Esophagus muscularis mucosa (tissue), 3 donors: ENCODE measurements at regions not wholly inside any gene's neighbourhood (a gene's known extent, or its start where the extent isn't known, plus 50 kb on each side); places are given as distances from the start of the nearest gene placed in this dataset.

Experiments used
- POLR2A ChIP-seq: fragments of 450-650 bp; IDR thresholded peaks from one replicate; pipeline ENCODE4 v1.6.1; 2017; ENCODE audit warnings: antibody characterized with exemption, moderate library complexity, mild to moderate bottlenecking, low read depth
- POLR2AphosphoS5 ChIP-seq, 2 donors: sonication (generic); formaldehyde crosslinking; IDR thresholded peaks; one replicate each; pipeline ENCODE4 v1.6.1; 2017; ENCODE audit warnings: antibody characterized with exemption in 2 of 2
- TF ChIP-seq, protein P1 (sequence below), 3 experiments: fragments of 200-600 bp in 2 of 3; fragments of 450-650 bp in 1 of 3; sonication (generic) in 2 of 3; IDR thresholded peaks; one replicate each; pipeline ENCODE4 v1.5.1; 2017 to 2019; ENCODE audit warnings: antibody characterized with exemption in 3 of 3, mild to moderate bottlenecking in 2 of 3, moderate library complexity in 1 of 3

DNA sequence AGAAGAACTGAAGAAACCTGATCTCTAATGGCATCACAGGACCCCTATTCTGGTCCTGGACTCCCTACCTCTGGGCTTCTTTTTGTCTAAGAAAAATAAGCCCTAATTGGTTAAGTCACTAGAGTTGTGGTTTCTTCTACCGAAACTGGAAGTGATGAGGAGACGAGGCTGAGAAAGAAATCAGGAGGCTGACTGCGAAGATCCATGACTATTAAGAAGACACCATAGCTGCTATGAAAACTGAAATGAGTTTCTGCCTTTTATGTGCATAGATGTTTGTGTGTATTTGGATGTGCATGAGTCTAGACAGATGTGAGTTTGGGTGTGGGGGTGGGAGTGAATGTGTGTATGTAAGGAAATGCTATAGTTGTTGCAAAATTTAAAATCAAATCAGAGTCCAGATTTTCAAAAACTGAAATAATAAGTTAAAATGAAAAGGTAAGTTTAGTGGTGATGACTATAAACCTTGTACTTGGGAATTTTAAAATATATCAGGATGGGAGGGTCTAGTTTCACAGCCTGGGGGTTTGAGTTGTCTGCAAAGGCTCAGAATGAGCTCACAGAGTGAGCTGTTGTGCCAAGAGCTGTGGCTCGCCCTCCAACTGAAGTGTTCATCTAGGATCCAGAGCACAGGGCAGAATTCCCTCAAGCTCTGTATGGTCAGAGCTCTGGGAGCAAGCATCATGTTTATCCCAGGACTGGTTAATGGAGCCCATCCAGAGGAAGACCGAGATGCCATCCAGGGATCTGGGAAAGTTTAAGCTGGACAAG, 94.9 kb downstream of the VCPKMT start:
- TF ChIP-seq POLR2AphosphoS5 (IDR thresholded peaks at IDR 0.05) (no peak), POLR2A (no peak)
- TF ChIP-seq, protein P1, sequence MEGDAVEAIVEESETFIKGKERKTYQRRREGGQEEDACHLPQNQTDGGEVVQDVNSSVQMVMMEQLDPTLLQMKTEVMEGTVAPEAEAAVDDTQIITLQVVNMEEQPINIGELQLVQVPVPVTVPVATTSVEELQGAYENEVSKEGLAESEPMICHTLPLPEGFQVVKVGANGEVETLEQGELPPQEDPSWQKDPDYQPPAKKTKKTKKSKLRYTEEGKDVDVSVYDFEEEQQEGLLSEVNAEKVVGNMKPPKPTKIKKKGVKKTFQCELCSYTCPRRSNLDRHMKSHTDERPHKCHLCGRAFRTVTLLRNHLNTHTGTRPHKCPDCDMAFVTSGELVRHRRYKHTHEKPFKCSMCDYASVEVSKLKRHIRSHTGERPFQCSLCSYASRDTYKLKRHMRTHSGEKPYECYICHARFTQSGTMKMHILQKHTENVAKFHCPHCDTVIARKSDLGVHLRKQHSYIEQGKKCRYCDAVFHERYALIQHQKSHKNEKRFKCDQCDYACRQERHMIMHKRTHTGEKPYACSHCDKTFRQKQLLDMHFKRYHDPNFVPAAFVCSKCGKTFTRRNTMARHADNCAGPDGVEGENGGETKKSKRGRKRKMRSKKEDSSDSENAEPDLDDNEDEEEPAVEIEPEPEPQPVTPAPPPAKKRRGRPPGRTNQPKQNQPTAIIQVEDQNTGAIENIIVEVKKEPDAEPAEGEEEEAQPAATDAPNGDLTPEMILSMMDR (IDR thresholded peaks at IDR 0.05) = no peak
